Large intestine (tissue), 3 donors: ENCODE measurements at regions not wholly inside any gene's neighbourhood (a gene's known extent, or its start where the extent isn't known, plus 50 kb on each side); places are given as distances from the start of the nearest gene placed in this dataset.

Source experiments
- DNase-seq, 2 donors: peaks; one replicate each; pipeline versions ENCODE4 v3.0.0 to v3.0.0-alpha.2; 2013
- H3K27ac ChIP-seq: one replicate; pipeline ENCODE4 v1.5.1; 2013; ENCODE audit warnings: low read length
- H3K27me3 ChIP-seq: 2 replicates; pipeline ENCODE4 v1.6.1; 2013; ENCODE audit warnings: low read length; ENCODE audit not compliant: control insufficient read depth, insufficient read depth
- H3K36me3 ChIP-seq: 2 replicates; pipeline ENCODE4 v1.6.1; 2013; ENCODE audit warnings: low read length; ENCODE audit not compliant: control insufficient read depth, insufficient read depth
- H3K4me1 ChIP-seq: one replicate; pipeline ENCODE4 v1.6.1; 2013; ENCODE audit warnings: low read length; ENCODE audit not compliant: control insufficient read depth, insufficient read depth
- H3K4me3 ChIP-seq: one replicate; pipeline ENCODE4 v1.5.1; 2013; ENCODE audit warnings: low read length
- H3K9me3 ChIP-seq: one replicate; pipeline ENCODE4 v1.6.1; 2013; ENCODE audit warnings: mild to moderate bottlenecking, low read depth, low read length, moderate library complexity; ENCODE audit not compliant: control insufficient read depth
- WGBS: methylation state at CpG from one replicate; pipeline ENCODE4 v1.1.5; 2013; ENCODE audit warnings: low lambda C conversion rate; ENCODE audit not compliant: insufficient coverage; 5-methylcytosine and 5-hydroxymethylcytosine counted together

DNA sequence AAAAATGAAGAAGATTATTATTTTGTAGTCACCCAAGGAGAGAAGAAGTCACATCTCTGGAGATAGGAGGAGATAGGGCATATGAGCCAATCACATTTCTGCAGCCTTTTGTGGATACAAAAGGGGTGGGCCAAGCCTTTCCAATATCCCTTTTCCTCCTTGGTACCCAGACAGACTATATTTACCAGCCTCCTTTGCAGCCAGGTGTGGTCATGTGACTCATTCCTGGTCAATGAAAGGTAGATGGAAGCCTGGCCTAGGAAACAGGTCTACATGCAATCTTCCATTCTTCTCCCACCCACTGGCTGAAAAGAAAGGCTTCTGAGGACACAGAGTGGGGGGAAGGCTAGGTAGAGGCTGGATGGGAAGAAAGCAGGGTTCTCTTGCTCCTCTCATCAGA lies 58.1 kb upstream of the ERG start:
- H3K27me3 ChIP-seq = no peaks in the 10 kb centered on the region
- no peaks in the 10 kb centered on the region for H3K9me3 ChIP-seq
- no peak overlapping the region for H3K27ac ChIP-seq
- H3K4me3 ChIP-seq = no peak overlapping the region
- no peak for DNase-seq
- H3K4me1 ChIP-seq = no peaks in the 10 kb centered on the region
- H3K36me3 ChIP-seq = no peaks in the 10 kb centered on the region

DNA sequence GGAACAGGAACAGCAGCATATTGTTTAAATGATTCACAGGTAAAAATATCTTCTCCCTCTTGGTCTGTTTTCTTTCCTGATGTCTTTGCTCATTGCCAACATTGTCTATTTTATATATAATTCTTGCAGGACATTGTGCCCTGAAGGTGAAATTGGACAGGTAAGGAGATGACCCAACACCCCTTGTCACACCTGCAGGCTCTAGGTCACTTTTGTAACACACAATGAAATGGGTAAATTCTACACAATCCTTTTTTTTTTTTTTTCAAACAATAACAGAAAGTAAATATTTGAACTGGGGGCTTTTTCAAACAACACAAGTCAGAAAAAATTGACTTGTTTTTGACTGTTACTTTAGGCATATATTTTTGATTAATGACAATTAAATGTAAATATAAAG lies 62.9 kb upstream of the ERG start:
- Histone ChIP-seq H3K4me1 (no peaks in the 10 kb centered on the region), H3K4me3 (no peak overlapping the region), H3K27ac (no peak overlapping the region), H3K36me3 (no peaks in the 10 kb centered on the region), H3K9me3 (no peaks in the 10 kb centered on the region), H3K27me3 (no peaks in the 10 kb centered on the region)
- no peak for DNase-seq

- 68% methylated on average over 4 of the region's 7 CpGs for WGBS
- no peaks in the 10 kb centered on the region for H3K9me3 ChIP-seq
- H3K27me3 ChIP-seq = peaks cover 2% of the 10 kb centered on the region
- no peak overlapping the region for H3K4me3 ChIP-seq
- no peak for DNase-seq
- H3K4me1 ChIP-seq = no peaks in the 10 kb centered on the region
- no peaks in the 10 kb centered on the region for H3K36me3 ChIP-seq
- no peak overlapping the region for H3K27ac ChIP-seq
These were observed 63.6 kb upstream of the ERG start for GRCh38 chr21:38561613-38562581.

DNA sequence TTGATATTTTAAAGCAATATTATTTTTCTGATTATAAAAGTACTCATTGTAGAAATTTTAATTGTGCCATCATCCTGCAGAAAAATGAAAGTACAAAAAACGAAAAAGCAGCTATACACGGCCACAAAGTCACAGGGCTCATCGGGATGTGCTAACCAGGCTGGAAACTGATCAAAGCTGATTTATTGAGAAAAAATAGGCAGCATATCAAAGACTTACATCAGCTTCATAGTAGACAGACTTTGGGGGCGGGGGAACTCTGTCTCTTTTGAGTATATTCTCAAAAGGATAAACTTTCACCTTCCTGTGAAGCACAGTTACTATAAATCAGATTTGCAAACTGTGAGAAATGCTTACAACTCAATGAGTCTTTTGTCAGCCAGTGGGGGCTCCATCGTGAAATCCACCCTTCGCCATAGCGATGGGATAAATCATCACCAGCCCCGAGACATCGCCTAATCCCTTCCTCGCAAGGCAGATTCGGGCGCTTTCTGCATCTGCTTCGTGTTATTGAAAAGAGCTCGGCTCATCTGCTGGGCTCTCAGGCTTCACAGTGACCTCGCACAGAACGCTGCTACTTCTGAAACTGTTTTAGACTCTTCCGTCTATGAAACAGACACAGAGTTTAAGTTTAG lies 69.2 kb upstream of the ERG start:
- H3K27ac ChIP-seq = no peak overlapping the region
- H3K4me1 ChIP-seq = no peaks in the 10 kb centered on the region
- H3K36me3 ChIP-seq = no peaks in the 10 kb centered on the region
- H3K4me3 ChIP-seq = no peak overlapping the region
- no peaks in the 10 kb centered on the region for H3K9me3 ChIP-seq
- H3K27me3 ChIP-seq = peaks cover 16% of the 10 kb centered on the region
- peak in 1 of 2 donors; percentile 7 for DNase-seq
- WGBS = 83% methylated on average over 2 of the region's 17 CpGs

DNA sequence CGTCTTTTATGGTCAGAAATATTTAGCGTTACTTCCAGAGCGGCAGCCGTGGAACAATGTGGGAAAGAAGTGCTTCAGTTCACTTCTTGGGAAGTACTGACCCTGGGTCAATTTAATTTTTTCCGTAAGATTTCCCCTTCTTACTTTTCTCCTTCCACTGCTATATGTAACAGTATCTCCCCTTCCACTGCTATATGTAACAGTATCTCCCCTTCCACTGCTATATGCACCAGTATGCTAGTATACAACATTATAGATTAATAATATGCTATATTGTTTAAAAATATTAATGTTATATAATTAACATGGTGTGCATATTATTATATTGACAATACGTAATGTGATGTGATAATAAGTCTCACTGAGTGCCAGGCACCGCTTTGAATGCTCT lies 69.7 kb upstream of the ERG start:
- Histone ChIP-seq H3K36me3 (no peaks in the 10 kb centered on the region), H3K27ac (no peak overlapping the region), H3K27me3 (peaks cover 16% of the 10 kb centered on the region), H3K4me1 (no peaks in the 10 kb centered on the region), H3K4me3 (no peak overlapping the region), H3K9me3 (no peaks in the 10 kb centered on the region)
- 79% methylated on average over 7 of the region's 7 CpGs for WGBS
- DNase-seq = no peak

DNA sequence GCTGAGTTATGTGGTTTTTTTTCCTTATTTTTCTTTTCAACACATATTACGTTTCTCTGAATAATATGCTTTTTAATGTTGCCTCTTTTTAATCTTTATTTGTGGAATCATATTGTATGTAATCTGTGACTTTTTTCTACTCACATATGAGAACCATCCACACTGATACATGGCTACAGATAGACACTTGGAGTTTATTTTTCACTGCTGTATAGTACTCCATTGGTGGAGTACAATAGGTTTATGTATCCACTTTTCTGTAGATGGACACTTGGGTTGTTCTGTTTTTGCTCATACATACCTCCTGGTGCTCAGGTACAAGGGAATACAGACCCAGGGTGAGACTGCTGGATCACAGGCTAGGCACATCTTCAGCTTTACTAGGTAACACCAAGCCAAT lies 71.5 kb upstream of the ERG start:
- 100% methylated on average over 1 of the region's 1 CpG for WGBS
- H3K4me1 ChIP-seq = no peaks in the 10 kb centered on the region
- H3K9me3 ChIP-seq = no peaks in the 10 kb centered on the region
- no peak overlapping the region for H3K27ac ChIP-seq
- DNase-seq = no peak
- no peak overlapping the region for H3K4me3 ChIP-seq
- H3K27me3 ChIP-seq = peaks cover 16% of the 10 kb centered on the region
- H3K36me3 ChIP-seq = no peaks in the 10 kb centered on the region

DNA sequence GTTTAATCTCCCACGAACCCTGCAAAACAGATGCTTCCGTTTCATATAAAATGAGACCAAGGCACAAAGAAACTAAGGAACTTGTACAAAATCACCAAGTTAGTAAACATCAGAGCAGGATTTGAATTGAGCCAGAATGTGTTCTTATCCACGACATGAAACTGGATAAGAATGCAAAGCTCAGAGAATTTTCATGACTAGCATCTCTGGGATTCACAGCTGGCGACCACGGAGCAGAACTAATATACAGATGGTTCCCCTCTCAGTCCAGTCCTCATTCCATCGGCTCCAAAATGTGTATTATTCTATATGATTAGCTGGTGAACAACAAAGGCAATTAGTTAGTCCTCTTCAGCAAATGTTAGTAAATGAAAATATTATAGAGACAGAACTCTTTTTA lies 72.3 kb upstream of the ERG start:
- H3K4me3 ChIP-seq = no peak overlapping the region
- no peak overlapping the region for H3K27ac ChIP-seq
- no peaks in the 10 kb centered on the region for H3K9me3 ChIP-seq
- WGBS = no CpG with 5 or more reads among the region's 6 CpGs
- no peaks in the 10 kb centered on the region for H3K4me1 ChIP-seq
- DNase-seq = no peak
- no peaks in the 10 kb centered on the region for H3K36me3 ChIP-seq
- H3K27me3 ChIP-seq = peaks cover 16% of the 10 kb centered on the region

GRCh38 chr21:38574895-38575575 lies 76.8 kb upstream of the ERG start:
- Histone ChIP-seq H3K27ac (no peak overlapping the region), H3K4me3 (no peak overlapping the region), H3K36me3 (no peaks in the 10 kb centered on the region), H3K27me3 (peaks cover 6% of the 10 kb centered on the region), H3K9me3 (no peaks in the 10 kb centered on the region), H3K4me1 (no peaks in the 10 kb centered on the region)
- WGBS = 100% methylated on average over 1 of the region's 9 CpGs
- DNase-seq = no peak

DNA sequence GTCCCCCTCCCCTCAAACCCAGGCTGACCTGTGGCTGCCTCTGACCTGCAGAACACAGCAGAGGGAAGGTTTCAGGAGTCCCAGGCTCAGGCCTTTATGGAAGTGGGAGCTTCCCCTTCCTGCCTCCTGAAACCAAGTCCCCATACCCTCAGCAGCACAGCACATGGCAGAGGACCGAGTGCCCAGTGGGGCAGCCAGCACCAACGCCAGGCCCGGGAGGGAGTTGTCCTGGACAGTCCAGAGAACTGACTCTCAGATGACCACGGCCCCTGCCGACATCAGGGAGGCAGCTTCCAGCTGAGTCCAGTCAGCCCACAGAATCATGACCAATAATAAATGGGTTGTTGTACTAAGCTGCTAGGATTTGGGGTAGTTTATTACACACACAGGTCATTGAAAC lies 79.6 kb upstream of the ERG start:
- H3K27ac ChIP-seq = no peak overlapping the region
- H3K4me1 ChIP-seq = no peaks in the 10 kb centered on the region
- no peaks in the 10 kb centered on the region for H3K9me3 ChIP-seq
- H3K36me3 ChIP-seq = no peaks in the 10 kb centered on the region
- no peak for DNase-seq
- H3K27me3 ChIP-seq = peaks cover 3% of the 10 kb centered on the region
- no CpG with 5 or more reads among the region's 5 CpGs for WGBS
- H3K4me3 ChIP-seq = no peak overlapping the region

DNA sequence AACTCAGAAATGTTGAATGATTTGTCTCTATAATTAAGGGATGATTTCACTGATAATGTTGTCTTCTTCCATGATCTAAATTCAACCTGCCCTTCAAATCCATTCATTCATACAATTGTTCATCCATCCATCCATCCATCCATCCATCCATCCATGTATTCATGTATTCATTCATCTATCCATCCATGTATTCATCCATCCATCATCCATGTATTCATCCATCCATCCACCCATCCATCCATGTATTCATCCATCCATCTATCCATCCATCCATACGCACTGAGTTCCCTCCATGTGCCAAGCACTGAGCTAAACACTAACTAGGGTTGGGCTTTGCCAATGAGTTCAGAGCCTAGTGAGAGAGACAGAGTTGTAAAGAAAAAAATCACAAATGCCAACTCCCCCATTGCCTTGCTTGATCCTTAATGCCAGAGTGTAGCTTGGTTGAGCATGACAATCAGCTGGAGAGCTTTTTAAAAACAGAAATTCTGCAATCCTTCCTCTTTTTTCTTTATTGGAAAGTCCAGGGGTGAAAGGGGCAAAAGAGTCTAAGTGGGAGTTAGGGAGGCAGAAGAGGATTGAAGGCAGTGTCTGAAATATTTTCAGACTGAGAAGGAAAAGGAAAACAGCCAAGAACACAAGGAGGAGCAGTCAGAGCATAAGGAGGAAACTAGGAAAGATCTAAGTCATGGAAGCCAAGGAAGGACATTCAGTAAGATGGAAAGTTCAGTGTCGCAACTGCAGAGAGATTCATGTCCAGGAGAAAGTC lies 92.4 kb upstream of the ERG start:
- no peak for DNase-seq
- Histone ChIP-seq H3K27ac (no peak overlapping the region), H3K4me1 (no peaks in the 10 kb centered on the region), H3K27me3 (peaks cover 10% of the 10 kb centered on the region), H3K36me3 (no peaks in the 10 kb centered on the region), H3K4me3 (no peak overlapping the region), H3K9me3 (no peaks in the 10 kb centered on the region)
- 100% methylated on average over 1 of the region's 2 CpGs for WGBS
